GM23338 (cell line): ENCODE measurements at regions not wholly inside any gene's neighbourhood (a gene's known extent, or its start where the extent isn't known, plus 50 kb on each side); places are given as distances from the start of the nearest gene placed in this dataset.

Experiments used
- ATAC-seq: fragments of 200-7000 bp; cut with Tn5 transposase; 3 replicates; pipeline ENCODE4 v1.9.1; 2020
- DNase-seq: peaks from one replicate; pipeline ENCODE4 v3.0.0-alpha.2; 2015; ENCODE audit warnings: low spot score
- H2AFZ ChIP-seq: fragments of 200-600 bp; sonication (generic); 2 replicates; pipeline ENCODE4 v1.8.0; 2016; ENCODE audit warnings: antibody characterized with exemption, mild to moderate bottlenecking, moderate library complexity
- H3F3A ChIP-seq: fragments of 200-600 bp; sonication (generic); replicated peaks from 2 replicates; pipeline ENCODE4 v1.8.0; 2017; ENCODE audit warnings: antibody characterized with exemption, mixed run types, low read depth
- H3K27ac ChIP-seq: fragments of 200-600 bp; sonication (generic); 2 replicates; pipeline ENCODE4 v1.6.1; 2016; ENCODE audit warnings: low read depth
- H3K27me3 ChIP-seq: fragments of 200-600 bp; sonication (generic); 2 replicates; pipeline ENCODE4 v1.8.0; 2016; ENCODE audit warnings: mild to moderate bottlenecking, mixed run types, moderate library complexity; ENCODE audit not compliant: insufficient read depth
- H3K36me3 ChIP-seq: fragments of 200-600 bp; sonication (generic); 2 replicates; pipeline ENCODE4 v1.8.0; 2016; ENCODE audit warnings: mild to moderate bottlenecking; ENCODE audit not compliant: insufficient read depth
- H3K4me1 ChIP-seq: fragments of 200-600 bp; sonication (generic); 2 replicates; pipeline ENCODE4 v1.8.0; 2016; ENCODE audit warnings: mild to moderate bottlenecking, moderate library complexity; ENCODE audit not compliant: insufficient read depth
- H3K4me2 ChIP-seq: fragments of 200-600 bp; sonication (generic); 2 replicates; pipeline ENCODE4 v1.7.1; 2017; ENCODE audit warnings: mixed run types
- H3K4me3 ChIP-seq: fragments of 200-600 bp; sonication (generic); 2 replicates; pipeline ENCODE4 v1.6.1; 2016; ENCODE audit warnings: mixed run types
- H3K79me2 ChIP-seq: fragments of 200-600 bp; sonication (generic); replicated peaks from 2 replicates; pipeline ENCODE4 v1.8.0; 2017; ENCODE audit warnings: mild to moderate bottlenecking; ENCODE audit not compliant: insufficient read depth
- H3K9me2 ChIP-seq: fragments of 200-600 bp; sonication (generic); 2 replicates; pipeline ENCODE4 v1.8.0; 2017; ENCODE audit not compliant: insufficient read depth
- H4K20me1 ChIP-seq: fragments of 200-600 bp; sonication (generic); replicated peaks from 2 replicates; pipeline ENCODE4 v1.8.0; 2017; ENCODE audit warnings: mild to moderate bottlenecking; ENCODE audit not compliant: insufficient read depth
- H3K27ac Mint-ChIP-seq: 2 replicates; pipeline ENCODE4 v1.8.0; 2020; ENCODE audit warnings: inconsistent platforms, mild to moderate bottlenecking, moderate library complexity, mixed read lengths
- H3K27me3 Mint-ChIP-seq: 3 replicates; pipeline ENCODE4 v1.8.0; 2022; ENCODE audit warnings: low read depth, mild to moderate bottlenecking, moderate library complexity, mixed read lengths, inconsistent platforms; ENCODE audit not compliant: insufficient read depth, poor library complexity
- H3K36me3 Mint-ChIP-seq: 3 replicates; pipeline ENCODE4 v1.8.0; 2021; ENCODE audit warnings: low read depth, mild to moderate bottlenecking, inconsistent platforms, moderate library complexity, mixed read lengths
- H3K4me1 Mint-ChIP-seq: 3 replicates; pipeline ENCODE4 v1.8.0; 2020; ENCODE audit warnings: mild to moderate bottlenecking, inconsistent platforms, mixed read lengths
- H3K4me3 Mint-ChIP-seq: 3 replicates; pipeline ENCODE4 v1.8.0; 2021; ENCODE audit warnings: moderate library complexity, mild to moderate bottlenecking, inconsistent platforms, mixed read lengths
- H3K9me3 Mint-ChIP-seq: 3 replicates; pipeline ENCODE4 v1.8.0; 2020; ENCODE audit warnings: moderate library complexity, mild to moderate bottlenecking, inconsistent platforms, mixed read lengths
- CREB1 ChIP-seq: fragments of 250-450 bp; sonication (Bioruptor Pico); IDR thresholded peaks from 2 replicates; pipeline ENCODE4 v1.5.0; 2020; ENCODE audit warnings: low read depth, mild to moderate bottlenecking, moderate library complexity
- CTCF ChIP-seq, 2 experiments: fragments of 200-600 bp in 1 of 2; sonication (generic) in 1 of 2; conservative IDR thresholded peaks; 2 replicates each; pipeline versions ENCODE4 v1.5.1 to v1.6.1; 2016 to 2017; ENCODE audit warnings: antibody characterized with exemption in 2 of 2, low read depth in 2 of 2, mild to moderate bottlenecking in 2 of 2, moderate library complexity in 1 of 2
- ETS1 ChIP-seq: IDR thresholded peaks from 2 replicates; pipeline ENCODE4 v1.6.1; 2016; ENCODE audit warnings: antibody characterized with exemption
- JUNB ChIP-seq: IDR thresholded peaks from one replicate; pipeline ENCODE4 v1.6.1; 2016; ENCODE audit warnings: antibody characterized with exemption; ENCODE audit not compliant: unreplicated experiment
- NANOG ChIP-seq: IDR thresholded peaks from 2 replicates; pipeline ENCODE4 v1.6.1; 2016; ENCODE audit warnings: antibody characterized with exemption, borderline replicate concordance
- POLR2AphosphoS5 ChIP-seq: IDR thresholded peaks from 2 replicates; pipeline ENCODE4 v1.6.1; 2016; ENCODE audit warnings: antibody characterized with exemption, low read depth
- REST ChIP-seq: IDR thresholded peaks from one replicate; pipeline ENCODE4 v1.6.1; 2018; ENCODE audit warnings: antibody characterized with exemption; ENCODE audit not compliant: unreplicated experiment
- STAT1 ChIP-seq: IDR thresholded peaks from one replicate; pipeline ENCODE4 v1.6.1; 2016; ENCODE audit warnings: antibody characterized with exemption; ENCODE audit not compliant: unreplicated experiment
- ZNF114 ChIP-seq: fragments of 250-450 bp; sonication (Bioruptor Pico); IDR thresholded peaks from 2 replicates; pipeline ENCODE4 v1.5.0; 2020; ENCODE audit warnings: mild to moderate bottlenecking, moderate library complexity
- ZNF331 ChIP-seq: fragments of 250-450 bp; sonication (Bioruptor Pico); IDR thresholded peaks from 2 replicates; pipeline ENCODE4 v1.5.0; 2020; ENCODE audit warnings: low read depth, mild to moderate bottlenecking, moderate library complexity

GRCh38 chr2:20939931-20940795 is 103.7 kb downstream of the APOB start:
- H3K27ac Mint-ChIP-seq, result no peak overlapping the region
- H3K4me3 Mint-ChIP-seq, result no peak overlapping the region
- Histone ChIP-seq H2AFZ (no peak overlapping the region), H3K27ac (no peak overlapping the region), H3F3A (no peaks in the 10 kb centered on the region), H4K20me1 (no peaks in the 10 kb centered on the region), H3K79me2 (no peaks in the 10 kb centered on the region), H3K36me3 (no peaks in the 10 kb centered on the region), H3K4me3 (no peak overlapping the region), H3K27me3 (no peaks in the 10 kb centered on the region), H3K4me2 (no peak overlapping the region), H3K4me1 (no peaks in the 10 kb centered on the region), H3K9me2 (0 out of 2 replicates have a peak, but pooled peaks cover 3% of the 10 kb centered on the region)
- DNase-seq, result no peak
- no peak for ATAC-seq
- no peak for TF ChIP-seq REST
- TF ChIP-seq ETS1, result no peak
- no peak for TF ChIP-seq JUNB
- TF ChIP-seq CTCF (conservative IDR thresholded peaks at IDR 0.05; ENCODE audit: low read depth in 2 of 2), result no peak
- no peak for TF ChIP-seq STAT1
- no peak for TF ChIP-seq POLR2AphosphoS5
- no peak for TF ChIP-seq NANOG
- peaks cover 1% of the 10 kb centered on the region for H3K27me3 Mint-ChIP-seq
- no peaks in the 10 kb centered on the region for H3K36me3 Mint-ChIP-seq
- H3K4me1 Mint-ChIP-seq, result 0 out of 3 replicates have a peak, but pooled peaks cover 2% of the 10 kb centered on the region
- no peaks in the 10 kb centered on the region; the same call in 2 of the 3 replicates for H3K9me3 Mint-ChIP-seq

- no peak overlapping the region for H3K4me3 Mint-ChIP-seq
- ATAC-seq (no peak), DNase-seq (no peak)
- no peaks in the 10 kb centered on the region; the same call in 2 of the 3 replicates for H3K4me1 Mint-ChIP-seq
- no peaks in the 10 kb centered on the region for H3K79me2 ChIP-seq
- no peak overlapping the region for H2AFZ ChIP-seq
- no peaks in the 10 kb centered on the region; the same call in 2 of the 3 replicates for H3K9me3 Mint-ChIP-seq
- H4K20me1 ChIP-seq, result no peaks in the 10 kb centered on the region
- H3K4me2 ChIP-seq, result no peak overlapping the region
- no peaks in the 10 kb centered on the region for H3K27me3 ChIP-seq
- no peak overlapping the region for H3K27ac ChIP-seq
- no peak overlapping the region for H3K4me3 ChIP-seq
- no peaks in the 10 kb centered on the region for H3K4me1 ChIP-seq
- 0 out of 2 replicates have a peak, but pooled peaks cover 3% of the 10 kb centered on the region for H3K9me2 ChIP-seq
- no peaks in the 10 kb centered on the region for H3K36me3 Mint-ChIP-seq
- no peaks in the 10 kb centered on the region for H3F3A ChIP-seq
- no peak overlapping the region for H3K27ac Mint-ChIP-seq
- H3K27me3 Mint-ChIP-seq, result peaks cover 1% of the 10 kb centered on the region
- H3K36me3 ChIP-seq, result no peaks in the 10 kb centered on the region
- no peak for TF ChIP-seq CTCF (conservative IDR thresholded peaks at IDR 0.05; ENCODE audit: low read depth in 2 of 2)
- no peak for TF ChIP-seq JUNB
- no peak for TF ChIP-seq NANOG
- no peak for TF ChIP-seq ZNF331 (CRISPR knock-in tag)
- TF ChIP-seq ZNF114 (CRISPR knock-in tag), result no peak
- TF ChIP-seq REST, result no peak
- TF ChIP-seq POLR2AphosphoS5, result no peak
- TF ChIP-seq CREB1 (CRISPR knock-in tag), result no peak
Measured at GRCh38 chr2:20937353-20937752, 106.5 kb downstream of the APOB start.
